IMR-90 (cell line): ENCODE measurements at regions not wholly inside any gene's neighbourhood (a gene's known extent, or its start where the extent isn't known, plus 50 kb on each side); places are given as distances from the start of the nearest gene placed in this dataset.

ENCODE experiments used
- BHLHE40 ChIP-seq: fragments of 150-350 bp; IDR thresholded peaks from 2 replicates; pipeline ENCODE4 v1.6.1; 2016; ENCODE audit warnings: mild to moderate bottlenecking, low read depth, low read length
- CEBPB ChIP-seq: IDR thresholded peaks from 2 replicates; pipeline ENCODE4 v1.6.1; 2012; ENCODE audit warnings: low read depth, low read length, improper control_type of control experiment
- CHD1 ChIP-seq: IDR thresholded peaks from 2 replicates; pipeline ENCODE4 v1.6.1; 2012; ENCODE audit warnings: low read depth, low read length, improper control_type of control experiment
- MAFK ChIP-seq: IDR thresholded peaks from 2 replicates; pipeline ENCODE4 v1.6.1; 2012; ENCODE audit warnings: low read depth, low read length, improper control_type of control experiment
- MAZ ChIP-seq: IDR thresholded peaks from 2 replicates; pipeline ENCODE4 v1.6.1; 2012; ENCODE audit warnings: low read depth, mild to moderate bottlenecking, low read length, improper control_type of control experiment, moderate library complexity, borderline replicate concordance
- MXI1 ChIP-seq: IDR thresholded peaks from 2 replicates; pipeline ENCODE4 v1.6.1; 2012; ENCODE audit warnings: low read depth, mild to moderate bottlenecking, low read length, moderate library complexity, borderline replicate concordance
- POLR2A ChIP-seq: IDR thresholded peaks from 2 replicates; pipeline ENCODE4 v1.6.1; 2012; ENCODE audit warnings: mild to moderate bottlenecking, low read depth, low read length
- RAD21 ChIP-seq: IDR thresholded peaks from 2 replicates; pipeline ENCODE4 v1.6.1; 2012; ENCODE audit warnings: low read length, improper control_type of control experiment
- RCOR1 ChIP-seq: IDR thresholded peaks from 2 replicates; pipeline ENCODE4 v1.6.1; 2012; ENCODE audit warnings: mild to moderate bottlenecking, low read length, improper control_type of control experiment; ENCODE audit not compliant: insufficient replicate concordance
- RFX5 ChIP-seq: IDR thresholded peaks from 2 replicates; pipeline ENCODE4 v1.8.0; 2012; ENCODE audit warnings: low read depth, mild to moderate bottlenecking, low read length, moderate library complexity
- SMC3 ChIP-seq: fragments of 150-350 bp; IDR thresholded peaks from 2 replicates; pipeline ENCODE4 v1.6.1; 2016; ENCODE audit warnings: low read depth, mild to moderate bottlenecking, antibody characterized with exemption, low read length, moderate library complexity
- USF2 ChIP-seq: fragments of 150-350 bp; IDR thresholded peaks from 2 replicates; pipeline ENCODE4 v1.6.1; 2017; ENCODE audit warnings: mild to moderate bottlenecking, antibody characterized with exemption, low read length, low read depth
- TF ChIP-seq, protein P1 (sequence below): conservative IDR thresholded peaks from 2 replicates; pipeline ENCODE4 v1.5.1; 2012; ENCODE audit warnings: mild to moderate bottlenecking, low read depth, low read length, improper control_type of control experiment

DNA sequence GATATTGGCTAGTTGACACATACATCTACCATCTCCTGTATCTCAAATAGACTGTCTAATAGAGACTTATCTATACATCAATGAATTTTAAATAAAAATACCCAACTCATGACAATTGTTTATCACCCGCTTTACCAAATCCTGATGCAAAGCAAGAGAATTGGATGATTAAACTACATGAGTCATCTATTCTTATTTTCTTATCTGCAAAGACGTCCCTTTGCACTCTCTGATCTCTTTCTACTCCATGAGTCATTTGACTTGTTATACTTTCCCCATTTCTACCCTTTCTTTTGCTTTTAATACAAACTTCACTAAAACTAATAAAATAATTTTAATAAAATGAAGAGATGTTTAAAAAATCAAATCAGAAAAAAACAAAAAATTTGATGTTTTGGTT, 261.7 kb upstream of the MAP2 start:
- TF ChIP-seq, protein P1, sequence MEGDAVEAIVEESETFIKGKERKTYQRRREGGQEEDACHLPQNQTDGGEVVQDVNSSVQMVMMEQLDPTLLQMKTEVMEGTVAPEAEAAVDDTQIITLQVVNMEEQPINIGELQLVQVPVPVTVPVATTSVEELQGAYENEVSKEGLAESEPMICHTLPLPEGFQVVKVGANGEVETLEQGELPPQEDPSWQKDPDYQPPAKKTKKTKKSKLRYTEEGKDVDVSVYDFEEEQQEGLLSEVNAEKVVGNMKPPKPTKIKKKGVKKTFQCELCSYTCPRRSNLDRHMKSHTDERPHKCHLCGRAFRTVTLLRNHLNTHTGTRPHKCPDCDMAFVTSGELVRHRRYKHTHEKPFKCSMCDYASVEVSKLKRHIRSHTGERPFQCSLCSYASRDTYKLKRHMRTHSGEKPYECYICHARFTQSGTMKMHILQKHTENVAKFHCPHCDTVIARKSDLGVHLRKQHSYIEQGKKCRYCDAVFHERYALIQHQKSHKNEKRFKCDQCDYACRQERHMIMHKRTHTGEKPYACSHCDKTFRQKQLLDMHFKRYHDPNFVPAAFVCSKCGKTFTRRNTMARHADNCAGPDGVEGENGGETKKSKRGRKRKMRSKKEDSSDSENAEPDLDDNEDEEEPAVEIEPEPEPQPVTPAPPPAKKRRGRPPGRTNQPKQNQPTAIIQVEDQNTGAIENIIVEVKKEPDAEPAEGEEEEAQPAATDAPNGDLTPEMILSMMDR: no peak
- TF ChIP-seq POLR2A: no peak
- TF ChIP-seq CEBPB: no peak
- TF ChIP-seq RAD21: no peak
- no peak for TF ChIP-seq BHLHE40
- TF ChIP-seq SMC3: no peak
- no peak for TF ChIP-seq RFX5
- TF ChIP-seq MAFK: no peak
- TF ChIP-seq CHD1: no peak
- no peak for TF ChIP-seq MAZ
- no peak for TF ChIP-seq RCOR1
- TF ChIP-seq MXI1: no peak
- TF ChIP-seq USF2: no peak
